Natural killer cell (primary cell): ENCODE measurements at regions not wholly inside any gene's neighbourhood (a gene's known extent, or its start where the extent isn't known, plus 50 kb on each side); places are given as distances from the start of the nearest gene placed in this dataset.

Experiments used
- ATAC-seq, 3 donors: fragments of 150-1000 bp in 2 of 3; fragments of 200-7000 bp in 1 of 3; cut with Tn5 transposase; 1 replicate in 1 of 3; 2 replicates in 2 of 3; pipeline ENCODE4 v1.10.0; 2021; ENCODE audit warnings: mild to moderate bottlenecking in 2 of 3, moderate library complexity in 2 of 3
- DNase-seq, 2 donors: peaks; one replicate each; pipeline versions ENCODE4 v3.0.0 to v3.0.0-alpha.2; 2013 to 2021; ENCODE audit warnings: mixed read lengths in 1 of 2
- H3K27ac ChIP-seq: one replicate; pipeline ENCODE4 v1.5.1; 2013; ENCODE audit warnings: mild to moderate bottlenecking, low read length
- H3K27me3 ChIP-seq: one replicate; pipeline ENCODE4 v1.6.1; 2013; ENCODE audit warnings: low read length; ENCODE audit not compliant: control insufficient read depth, insufficient read depth
- H3K36me3 ChIP-seq: one replicate; pipeline ENCODE4 v1.6.1; 2013; ENCODE audit warnings: low read length; ENCODE audit not compliant: control insufficient read depth, insufficient read depth
- H3K4me1 ChIP-seq: one replicate; pipeline ENCODE4 v1.6.1; 2013; ENCODE audit warnings: low read length; ENCODE audit not compliant: control insufficient read depth, insufficient read depth
- H3K4me3 ChIP-seq: one replicate; pipeline ENCODE4 v1.5.1; 2013; ENCODE audit warnings: low read length
- H3K9me3 ChIP-seq: one replicate; pipeline ENCODE4 v1.6.1; 2013; ENCODE audit warnings: low read length; ENCODE audit not compliant: control insufficient read depth, insufficient read depth
- H3K27ac Mint-ChIP-seq, 2 donors: one replicate each; pipeline ENCODE4 v1.8.0; 2022; ENCODE audit warnings: mild to moderate bottlenecking in 2 of 2, mixed read lengths in 2 of 2, moderate library complexity in 1 of 2
- H3K27me3 Mint-ChIP-seq, 2 donors: one replicate each; pipeline ENCODE4 v1.8.0; 2022; ENCODE audit warnings: low read depth in 2 of 2, mixed read lengths in 2 of 2
- H3K36me3 Mint-ChIP-seq: one replicate; pipeline ENCODE4 v1.8.0; 2022; ENCODE audit warnings: mixed read lengths
- H3K4me1 Mint-ChIP-seq, 2 donors: one replicate each; pipeline ENCODE4 v1.8.0; 2022; ENCODE audit warnings: mixed read lengths in 2 of 2
- H3K4me3 Mint-ChIP-seq: one replicate; pipeline ENCODE4 v1.8.0; 2022; ENCODE audit warnings: mild to moderate bottlenecking, moderate library complexity, mixed read lengths
- H3K9me3 Mint-ChIP-seq, 2 donors: one replicate each; pipeline ENCODE4 v1.8.0; 2022; ENCODE audit warnings: mixed read lengths in 2 of 2
- CTCF ChIP-seq: fragments of 200-600 bp; IDR thresholded peaks from one replicate; pipeline ENCODE4 v1.8.0; 2022; ENCODE audit warnings: antibody characterized with exemption
- WGBS: methylation state at CpG from one replicate; pipeline ENCODE4 v1.1.7; 2013; ENCODE audit warnings: missing lambda C conversion rate; ENCODE audit not compliant: insufficient coverage; 5-methylcytosine and 5-hydroxymethylcytosine counted together
- intact Hi-C: fragments of 100-400 bp; cut with micrococcal nuclease; formaldehyde crosslinking; loops from one replicate; pipeline ENCODE4 v1.14.2; 2022

GRCh38 chr4:154999950-155000578 lies 208.4 kb upstream of the NPY2R start:
- peaks cover 6 to 7% of the 10 kb centered on the region in 2 donors for H3K9me3 Mint-ChIP-seq
- Histone ChIP-seq H3K4me1 (no peaks in the 10 kb centered on the region), H3K27me3 (no peaks in the 10 kb centered on the region), H3K36me3 (no peaks in the 10 kb centered on the region), H3K27ac (no peak overlapping the region), H3K4me3 (no peak overlapping the region), H3K9me3 (no peaks in the 10 kb centered on the region)
- H3K27me3 Mint-ChIP-seq: no peaks in the 10 kb centered on the region
- H3K36me3 Mint-ChIP-seq: no peaks in the 10 kb centered on the region
- intact Hi-C loops: no loop called here
- no peak for ATAC-seq
- TF ChIP-seq CTCF: no peak
- H3K27ac Mint-ChIP-seq: no peak overlapping the region
- WGBS: 93% methylated on average over 3 of the region's 3 CpGs
- DNase-seq: no peak
- H3K4me1 Mint-ChIP-seq: no peaks in the 10 kb centered on the region
- H3K4me3 Mint-ChIP-seq: no peak overlapping the region

- intact Hi-C loops: no loop called here
- Histone ChIP-seq H3K4me3 (no peak overlapping the region), H3K4me1 (no peaks in the 10 kb centered on the region), H3K27ac (no peak overlapping the region), H3K9me3 (no peaks in the 10 kb centered on the region), H3K36me3 (no peaks in the 10 kb centered on the region), H3K27me3 (no peaks in the 10 kb centered on the region)
- no peaks in the 10 kb centered on the region for H3K27me3 Mint-ChIP-seq
- WGBS: 100% methylated on average over 1 of the region's 2 CpGs
- ATAC-seq (no peak), DNase-seq (no peak)
- H3K27ac Mint-ChIP-seq: no peak overlapping the region
- TF ChIP-seq CTCF: no peak
- no peaks in the 10 kb centered on the region for H3K4me1 Mint-ChIP-seq
- H3K36me3 Mint-ChIP-seq: no peaks in the 10 kb centered on the region
- no peak overlapping the region for H3K4me3 Mint-ChIP-seq
- H3K9me3 Mint-ChIP-seq: peaks cover 3 to 4% of the 10 kb centered on the region in 2 donors
These were observed 207.2 kb upstream of the NPY2R start for GRCh38 chr4:155001251-155001650.

GRCh38 chr4:155005395-155006090 lies 202.9 kb upstream of the NPY2R start:
- no peak overlapping the region for H3K4me3 Mint-ChIP-seq
- intact Hi-C loops: no loop called here

More at GRCh38 chr4:155005395-155006090, 202.9 kb upstream of the NPY2R start:
- H3K4me1 Mint-ChIP-seq: no peaks in the 10 kb centered on the region
- no peaks in the 10 kb centered on the region for H3K36me3 ChIP-seq
- no peak for DNase-seq
- no peak overlapping the region for H3K27ac Mint-ChIP-seq
- no peak for TF ChIP-seq CTCF
- no peaks in the 10 kb centered on the region for H3K9me3 ChIP-seq
- peaks cover 4% of the 10 kb centered on the region in 2 donors for H3K9me3 Mint-ChIP-seq
- H3K27me3 Mint-ChIP-seq: no peaks in the 10 kb centered on the region
- 91% methylated on average over 3 of the region's 5 CpGs for WGBS
- H3K27ac ChIP-seq: no peak overlapping the region
- ATAC-seq: no peak
- H3K4me1 ChIP-seq: no peaks in the 10 kb centered on the region
- no peak overlapping the region for H3K4me3 ChIP-seq
- no peaks in the 10 kb centered on the region for H3K27me3 ChIP-seq
- H3K36me3 Mint-ChIP-seq: no peaks in the 10 kb centered on the region
